SH-SY5Y (cell line): ENCODE measurements at regions not wholly inside any gene's neighbourhood (a gene's known extent, or its start where the extent isn't known, plus 50 kb on each side); places are given as distances from the start of the nearest gene placed in this dataset.

Experiments
- GATA2 ChIP-seq: IDR thresholded peaks from 2 replicates; pipeline ENCODE4 v1.6.1; 2011; ENCODE audit warnings: mild to moderate bottlenecking, low read depth, low read length
- GATA3 ChIP-seq: IDR thresholded peaks from 2 replicates; pipeline ENCODE4 v1.6.1; 2011; ENCODE audit warnings: low read depth, mild to moderate bottlenecking, low read length, moderate library complexity

DNA sequence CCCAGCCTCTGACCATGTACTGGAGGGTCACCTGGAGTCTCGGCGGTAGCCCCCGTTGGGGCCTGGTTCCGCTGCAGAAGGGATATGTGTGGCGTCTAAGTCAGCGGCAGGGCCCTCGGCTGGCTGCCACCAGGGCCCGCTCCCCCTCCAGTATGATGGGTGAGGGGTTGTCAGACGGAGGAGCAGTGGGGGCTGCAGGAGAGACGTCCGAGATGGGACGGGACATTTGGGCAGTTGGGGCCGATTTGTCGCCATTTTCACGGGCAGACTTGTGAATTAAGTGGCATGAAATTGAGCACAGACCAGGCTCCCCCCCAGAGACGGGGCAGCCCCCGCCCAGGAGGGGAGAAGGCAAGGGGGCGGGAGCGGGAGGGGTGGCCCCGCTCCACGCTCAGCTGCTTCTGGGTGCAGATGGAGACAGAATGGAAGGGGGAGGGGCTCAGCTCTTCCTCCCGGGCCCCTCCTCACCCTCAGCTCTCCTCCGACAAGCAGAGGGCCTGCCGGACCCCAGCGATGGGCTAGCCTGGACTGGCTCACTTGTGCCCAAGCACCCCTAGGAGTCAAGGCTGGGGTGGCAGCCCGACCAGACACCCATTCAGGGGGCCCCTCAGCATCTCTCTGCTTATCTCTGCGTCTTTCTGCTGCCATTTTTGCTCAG lies 52.7 kb upstream of the LHX1 start:
- TF ChIP-seq GATA2 = no peak
- no peak for TF ChIP-seq GATA3
